ENCODE measurements at regions not wholly inside any gene's neighbourhood (a gene's known extent, or its start where the extent isn't known, plus 50 kb on each side); places are given as distances from the start of the nearest gene placed in this dataset.

DNA sequence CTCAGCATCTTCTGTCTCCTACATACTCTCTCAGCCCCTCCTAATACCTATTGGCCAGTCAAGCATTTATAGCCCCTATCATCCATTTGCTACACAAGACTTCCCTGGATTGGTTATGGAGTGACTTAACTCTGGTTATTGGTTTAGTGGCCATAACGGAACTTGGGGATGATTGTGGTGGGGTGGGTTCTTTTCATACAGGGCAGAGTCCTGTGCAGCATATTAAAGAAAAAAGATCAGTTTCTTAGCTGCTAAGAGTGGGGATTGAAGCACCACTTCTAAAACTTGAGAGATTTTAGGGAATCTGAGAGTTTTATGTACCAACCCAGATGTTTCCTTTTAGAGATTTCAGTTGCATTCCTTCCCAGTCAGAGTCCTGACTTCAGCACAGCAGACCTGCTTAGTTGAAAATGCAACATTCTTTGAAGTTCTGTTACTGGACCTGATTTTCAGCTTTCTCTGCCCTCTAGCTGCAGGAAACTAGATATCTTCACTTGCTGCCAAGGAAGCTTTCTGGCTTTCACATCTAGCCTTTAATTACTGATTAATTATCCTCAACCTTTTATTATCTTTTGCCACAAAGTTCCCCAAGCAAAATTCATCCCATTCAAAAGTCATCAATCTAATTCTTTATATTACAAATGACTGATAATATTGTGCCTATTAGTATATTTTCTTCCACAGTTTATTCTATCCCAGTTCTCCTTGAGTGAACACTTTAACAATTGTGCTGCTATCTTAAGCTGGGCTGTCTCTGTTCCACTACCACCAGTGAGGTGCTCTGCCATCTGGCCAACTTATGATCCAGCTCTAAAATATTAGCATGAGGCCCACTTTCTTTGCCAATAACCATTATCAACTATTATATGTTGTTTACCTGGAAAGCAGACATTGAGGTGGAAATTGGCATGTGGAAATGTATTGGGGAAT, 906.0 kb upstream of the ALCAM start:
- H3K9me2 ChIP-seq (ENCODE audit: insufficient read depth, low read length) = no peaks in the 10 kb centered on the region
- no peaks in the 10 kb centered on the region for H3K27me3 ChIP-seq (ENCODE audit: insufficient read depth, low read depth, low read length)
- no peaks in the 10 kb centered on the region for H4K20me1 ChIP-seq (ENCODE audit: insufficient read depth)
- H3K4me3 ChIP-seq (ENCODE audit: low read length) = no peak overlapping the region
- H2AFZ ChIP-seq (ENCODE audit: low read depth, low read length) = no peak overlapping the region
- H3K36me3 ChIP-seq (ENCODE audit: insufficient read depth, low read length) = no peaks in the 10 kb centered on the region
- no peaks in the 10 kb centered on the region for H3K9me3 ChIP-seq (ENCODE audit: low read length)
- no peaks in the 10 kb centered on the region for H3K79me2 ChIP-seq (replicated peaks; ENCODE audit: insufficient read depth, low read length)
- no peaks in the 10 kb centered on the region for H3F3A ChIP-seq (ENCODE audit: insufficient read depth, low read length, poor library complexity, severe bottlenecking)
- H3K4me2 ChIP-seq (ENCODE audit: low read length) = no peak overlapping the region
- H3K9ac ChIP-seq (ENCODE audit: low read length) = no peak overlapping the region
- H3K27ac ChIP-seq (ENCODE audit: low read length) = no peak overlapping the region
- TF ChIP-seq TAF1 (IDR thresholded peaks at IDR 0.05; ENCODE audit: low read depth) (no peak), EP300 (conservative IDR thresholded peaks at IDR 0.05; ENCODE audit: poor library complexity, severe bottlenecking) (no peak), MXI1 (conservative IDR thresholded peaks at IDR 0.05; ENCODE audit: poor library complexity, severe bottlenecking) (no peak), EZH2 (IDR thresholded peaks at IDR 0.05; ENCODE audit: borderline replicate concordance, insufficient read depth, low read length, poor library complexity, severe bottlenecking) (no peak), RAD21 (conservative IDR thresholded peaks at IDR 0.05) (peak; percentile 59), POLR2AphosphoS5 (IDR thresholded peaks at IDR 0.05) (no peak), SMC3 (conservative IDR thresholded peaks at IDR 0.05; ENCODE audit: poor library complexity) (peak; percentile 54)
- TF ChIP-seq, protein P1, sequence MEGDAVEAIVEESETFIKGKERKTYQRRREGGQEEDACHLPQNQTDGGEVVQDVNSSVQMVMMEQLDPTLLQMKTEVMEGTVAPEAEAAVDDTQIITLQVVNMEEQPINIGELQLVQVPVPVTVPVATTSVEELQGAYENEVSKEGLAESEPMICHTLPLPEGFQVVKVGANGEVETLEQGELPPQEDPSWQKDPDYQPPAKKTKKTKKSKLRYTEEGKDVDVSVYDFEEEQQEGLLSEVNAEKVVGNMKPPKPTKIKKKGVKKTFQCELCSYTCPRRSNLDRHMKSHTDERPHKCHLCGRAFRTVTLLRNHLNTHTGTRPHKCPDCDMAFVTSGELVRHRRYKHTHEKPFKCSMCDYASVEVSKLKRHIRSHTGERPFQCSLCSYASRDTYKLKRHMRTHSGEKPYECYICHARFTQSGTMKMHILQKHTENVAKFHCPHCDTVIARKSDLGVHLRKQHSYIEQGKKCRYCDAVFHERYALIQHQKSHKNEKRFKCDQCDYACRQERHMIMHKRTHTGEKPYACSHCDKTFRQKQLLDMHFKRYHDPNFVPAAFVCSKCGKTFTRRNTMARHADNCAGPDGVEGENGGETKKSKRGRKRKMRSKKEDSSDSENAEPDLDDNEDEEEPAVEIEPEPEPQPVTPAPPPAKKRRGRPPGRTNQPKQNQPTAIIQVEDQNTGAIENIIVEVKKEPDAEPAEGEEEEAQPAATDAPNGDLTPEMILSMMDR (IDR thresholded peaks at IDR 0.05; ENCODE audit: poor library complexity, severe bottlenecking) = peak; percentile 55
- TF ChIP-seq, protein P2, sequence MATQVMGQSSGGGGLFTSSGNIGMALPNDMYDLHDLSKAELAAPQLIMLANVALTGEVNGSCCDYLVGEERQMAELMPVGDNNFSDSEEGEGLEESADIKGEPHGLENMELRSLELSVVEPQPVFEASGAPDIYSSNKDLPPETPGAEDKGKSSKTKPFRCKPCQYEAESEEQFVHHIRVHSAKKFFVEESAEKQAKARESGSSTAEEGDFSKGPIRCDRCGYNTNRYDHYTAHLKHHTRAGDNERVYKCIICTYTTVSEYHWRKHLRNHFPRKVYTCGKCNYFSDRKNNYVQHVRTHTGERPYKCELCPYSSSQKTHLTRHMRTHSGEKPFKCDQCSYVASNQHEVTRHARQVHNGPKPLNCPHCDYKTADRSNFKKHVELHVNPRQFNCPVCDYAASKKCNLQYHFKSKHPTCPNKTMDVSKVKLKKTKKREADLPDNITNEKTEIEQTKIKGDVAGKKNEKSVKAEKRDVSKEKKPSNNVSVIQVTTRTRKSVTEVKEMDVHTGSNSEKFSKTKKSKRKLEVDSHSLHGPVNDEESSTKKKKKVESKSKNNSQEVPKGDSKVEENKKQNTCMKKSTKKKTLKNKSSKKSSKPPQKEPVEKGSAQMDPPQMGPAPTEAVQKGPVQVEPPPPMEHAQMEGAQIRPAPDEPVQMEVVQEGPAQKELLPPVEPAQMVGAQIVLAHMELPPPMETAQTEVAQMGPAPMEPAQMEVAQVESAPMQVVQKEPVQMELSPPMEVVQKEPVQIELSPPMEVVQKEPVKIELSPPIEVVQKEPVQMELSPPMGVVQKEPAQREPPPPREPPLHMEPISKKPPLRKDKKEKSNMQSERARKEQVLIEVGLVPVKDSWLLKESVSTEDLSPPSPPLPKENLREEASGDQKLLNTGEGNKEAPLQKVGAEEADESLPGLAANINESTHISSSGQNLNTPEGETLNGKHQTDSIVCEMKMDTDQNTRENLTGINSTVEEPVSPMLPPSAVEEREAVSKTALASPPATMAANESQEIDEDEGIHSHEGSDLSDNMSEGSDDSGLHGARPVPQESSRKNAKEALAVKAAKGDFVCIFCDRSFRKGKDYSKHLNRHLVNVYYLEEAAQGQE (IDR thresholded peaks at IDR 0.05; ENCODE audit: borderline replicate concordance) = no peak

DNA sequence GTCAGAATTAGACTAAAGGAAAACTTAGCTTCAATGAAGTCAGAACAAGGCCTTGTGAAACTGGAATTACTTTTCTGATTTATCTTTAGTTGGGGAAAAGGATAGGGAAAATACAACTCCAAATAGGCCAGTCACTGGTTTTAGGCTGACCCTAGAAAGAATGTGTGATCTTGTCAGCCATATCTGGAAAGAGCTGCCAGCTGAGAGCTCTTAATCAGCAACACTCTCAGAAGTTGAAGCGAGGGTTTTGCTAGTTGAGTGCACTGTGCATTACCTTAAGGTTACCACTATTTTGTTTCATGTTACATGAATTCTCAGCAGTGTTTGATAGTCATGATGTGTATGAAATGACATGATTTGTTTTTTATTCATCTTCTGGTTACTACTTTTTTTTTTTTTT, 905.3 kb upstream of the ALCAM start:
- Histone ChIP-seq H2AFZ (ENCODE audit: low read depth, low read length) (no peak overlapping the region), H3K79me2 (replicated peaks; ENCODE audit: insufficient read depth, low read length) (no peaks in the 10 kb centered on the region), H3K9me3 (ENCODE audit: low read length) (no peaks in the 10 kb centered on the region), H3K4me2 (ENCODE audit: low read length) (no peak overlapping the region), H3K27me3 (ENCODE audit: insufficient read depth, low read depth, low read length) (no peaks in the 10 kb centered on the region), H3K36me3 (ENCODE audit: insufficient read depth, low read length) (no peaks in the 10 kb centered on the region), H3K9me2 (ENCODE audit: insufficient read depth, low read length) (no peaks in the 10 kb centered on the region), H3K9ac (ENCODE audit: low read length) (no peak overlapping the region), H3F3A (ENCODE audit: insufficient read depth, low read length, poor library complexity, severe bottlenecking) (no peaks in the 10 kb centered on the region), H3K27ac (ENCODE audit: low read length) (no peak overlapping the region), H4K20me1 (ENCODE audit: insufficient read depth) (no peaks in the 10 kb centered on the region), H3K4me3 (ENCODE audit: low read length) (no peak overlapping the region)
- TF ChIP-seq, protein P1 (IDR thresholded peaks at IDR 0.05; ENCODE audit: poor library complexity, severe bottlenecking) = no peak
- no peak for TF ChIP-seq SMC3 (conservative IDR thresholded peaks at IDR 0.05; ENCODE audit: poor library complexity)
- TF ChIP-seq TAF1 (IDR thresholded peaks at IDR 0.05; ENCODE audit: low read depth) = no peak
- no peak for TF ChIP-seq EP300 (conservative IDR thresholded peaks at IDR 0.05; ENCODE audit: poor library complexity, severe bottlenecking)
- TF ChIP-seq, protein P2 (IDR thresholded peaks at IDR 0.05; ENCODE audit: borderline replicate concordance) = no peak
- TF ChIP-seq MXI1 (conservative IDR thresholded peaks at IDR 0.05; ENCODE audit: poor library complexity, severe bottlenecking) = no peak
- no peak for TF ChIP-seq POLR2AphosphoS5 (IDR thresholded peaks at IDR 0.05)
- no peak for TF ChIP-seq RAD21 (conservative IDR thresholded peaks at IDR 0.05)
- TF ChIP-seq EZH2 (IDR thresholded peaks at IDR 0.05; ENCODE audit: borderline replicate concordance, insufficient read depth, low read length, poor library complexity, severe bottlenecking) = no peak
